Endodermal cell (in vitro differentiated cells): ENCODE measurements at regions not wholly inside any gene's neighbourhood (a gene's known extent, or its start where the extent isn't known, plus 50 kb on each side); places are given as distances from the start of the nearest gene placed in this dataset.
A peak's percentile ranks its signal among the peaks of the same experiment; 100 is the strongest.

Experiments used
- DNase-seq: peaks from one replicate; pipeline ENCODE4 v3.0.0-alpha.2; 2017
- H3K27ac ChIP-seq: 2 replicates; pipeline ENCODE4 v1.5.1; 2013; ENCODE audit warnings: mild to moderate bottlenecking, low read depth, low read length, moderate library complexity
- H3K27me3 ChIP-seq: 2 replicates; pipeline ENCODE4 v1.6.1; 2013; ENCODE audit warnings: mild to moderate bottlenecking, low read length, moderate library complexity; ENCODE audit not compliant: insufficient read depth, control insufficient read depth, poor library complexity, severe bottlenecking
- H3K36me3 ChIP-seq: 2 replicates; pipeline ENCODE4 v1.7.0; 2013; ENCODE audit warnings: mild to moderate bottlenecking, low read length, moderate library complexity; ENCODE audit not compliant: control insufficient read depth, insufficient read depth
- H3K4me1 ChIP-seq: one replicate; pipeline ENCODE4 v1.7.0; 2013; ENCODE audit warnings: low read length; ENCODE audit not compliant: control insufficient read depth, insufficient read depth
- H3K4me3 ChIP-seq: 2 replicates; pipeline ENCODE4 v1.5.1; 2013; ENCODE audit warnings: mild to moderate bottlenecking, low read length, moderate library complexity
- H3K9ac ChIP-seq: 2 replicates; pipeline ENCODE4 v1.6.1; 2013; ENCODE audit warnings: mild to moderate bottlenecking, low read length, moderate library complexity; ENCODE audit not compliant: poor library complexity, severe bottlenecking; ENCODE audit errors: extremely low read depth
- H3K9me3 ChIP-seq: 2 replicates; pipeline ENCODE4 v1.6.1; 2013; ENCODE audit warnings: mild to moderate bottlenecking, low read length, moderate library complexity; ENCODE audit not compliant: control insufficient read depth
- H3K27ac Mint-ChIP-seq: 2 replicates; pipeline ENCODE4 v1.8.0; 2020; ENCODE audit warnings: mixed read lengths
- H3K27me3 Mint-ChIP-seq: 2 replicates; pipeline ENCODE4 v1.8.0; 2021; ENCODE audit warnings: mild to moderate bottlenecking, mixed read lengths; ENCODE audit not compliant: insufficient read depth
- H3K36me3 Mint-ChIP-seq: 2 replicates; pipeline ENCODE4 v1.8.0; 2020; ENCODE audit warnings: low read depth, mixed read lengths
- H3K4me1 Mint-ChIP-seq: 2 replicates; pipeline ENCODE4 v1.8.0; 2020; ENCODE audit warnings: mixed read lengths
- H3K4me3 Mint-ChIP-seq: 2 replicates; pipeline ENCODE4 v1.8.0; 2020; ENCODE audit warnings: mild to moderate bottlenecking, moderate library complexity, mixed read lengths
- H3K9me3 Mint-ChIP-seq: 2 replicates; pipeline ENCODE4 v1.8.0; 2020; ENCODE audit warnings: mild to moderate bottlenecking, mixed read lengths
- CTCF ChIP-seq: fragments of 200-600 bp; sonication (generic); conservative IDR thresholded peaks from 2 replicates; pipeline ENCODE4 v1.5.0; 2021; ENCODE audit warnings: antibody characterized with exemption, mild to moderate bottlenecking
- WGBS, 2 experiments: methylation state at CpG; one replicate each; pipeline versions ENCODE4 v1.1.5 to v1.1.7; 2013; ENCODE audit warnings: missing lambda C conversion rate in 2 of 2, mixed read lengths in 1 of 2; ENCODE audit not compliant: insufficient coverage in 1 of 2, insufficient read length in 1 of 2; 5-methylcytosine and 5-hydroxymethylcytosine counted together

GRCh38 chr16:63703612-63704011, 1418.3 kb downstream of the CDH11 start:
- H3K36me3 Mint-ChIP-seq = no peaks in the 10 kb centered on the region
- Histone ChIP-seq H3K4me3 (no peak overlapping the region), H3K27me3 (no peaks in the 10 kb centered on the region), H3K36me3 (no peaks in the 10 kb centered on the region), H3K27ac (no peak overlapping the region), H3K9ac (no peak overlapping the region), H3K4me1 (no peaks in the 10 kb centered on the region), H3K9me3 (no peaks in the 10 kb centered on the region)
- no peak for TF ChIP-seq CTCF
- H3K27ac Mint-ChIP-seq = no peak overlapping the region
- H3K4me1 Mint-ChIP-seq = peaks cover 1% of the 10 kb centered on the region
- DNase-seq = no peak
- no peaks in the 10 kb centered on the region for H3K27me3 Mint-ChIP-seq
- 95 to 98% methylated on average over 9 to 13 of the region's 13 CpGs for WGBS, 2 experiments
- H3K9me3 Mint-ChIP-seq = no peaks in the 10 kb centered on the region
- H3K4me3 Mint-ChIP-seq = no peak overlapping the region

- Histone ChIP-seq H3K36me3 (no peaks in the 10 kb centered on the region), H3K27ac (no peak overlapping the region), H3K27me3 (no peaks in the 10 kb centered on the region), H3K9ac (no peak overlapping the region), H3K4me1 (no peaks in the 10 kb centered on the region), H3K4me3 (no peak overlapping the region), H3K9me3 (no peaks in the 10 kb centered on the region)
- H3K9me3 Mint-ChIP-seq = no peaks in the 10 kb centered on the region
- H3K4me1 Mint-ChIP-seq = peaks cover 1% of the 10 kb centered on the region
- 83 to 86% methylated on average over 8 to 11 of the region's 11 CpGs for WGBS, 2 experiments
- H3K27ac Mint-ChIP-seq = no peak overlapping the region
- peak; percentile 63 for TF ChIP-seq CTCF
- no peak overlapping the region for H3K4me3 Mint-ChIP-seq
- peak; percentile 73 for DNase-seq
- no peaks in the 10 kb centered on the region for H3K36me3 Mint-ChIP-seq
- H3K27me3 Mint-ChIP-seq = no peaks in the 10 kb centered on the region
These were observed 1418.8 kb downstream of the CDH11 start for GRCh38 chr16:63702981-63703590.

GRCh38 chr16:63697736-63698135, 1424.1 kb downstream of the CDH11 start:
- Histone ChIP-seq H3K9ac (no peak overlapping the region), H3K27me3 (no peaks in the 10 kb centered on the region), H3K27ac (no peak overlapping the region), H3K4me1 (no peaks in the 10 kb centered on the region), H3K4me3 (no peak overlapping the region), H3K36me3 (no peaks in the 10 kb centered on the region), H3K9me3 (no peaks in the 10 kb centered on the region)
- 93% methylated on average over 1 of the region's 1 CpG; no CpG with 5 or more reads in 1 of the 2 experiments for WGBS, 2 experiments
- no peak for TF ChIP-seq CTCF
- Mint-ChIP-seq H3K27me3 (no peaks in the 10 kb centered on the region), H3K27ac (no peak overlapping the region), H3K4me3 (no peak overlapping the region), H3K4me1 (no peaks in the 10 kb centered on the region), H3K36me3 (no peaks in the 10 kb centered on the region), H3K9me3 (peaks cover 6% of the 10 kb centered on the region)
- DNase-seq = no peak
